ENCODE measurements at regions not wholly inside any gene's neighbourhood (a gene's known extent, or its start where the extent isn't known, plus 50 kb on each side); places are given as distances from the start of the nearest gene placed in this dataset.

GRCh38 chr6:77217896-77218295 lies 245.4 kb downstream of the HTR1B start:
- TF ChIP-seq CTCF (IDR thresholded peaks at IDR 0.05), result no peak
- no peak for TF ChIP-seq POLR2A (IDR thresholded peaks at IDR 0.05)
